ENCODE measurements at regions not wholly inside any gene's neighbourhood (a gene's known extent, or its start where the extent isn't known, plus 50 kb on each side); places are given as distances from the start of the nearest gene placed in this dataset.

- CTCF ChIA-PET: no interaction called here
- no peaks in the 10 kb centered on the region for H3K27me3 Mint-ChIP-seq
- DNase-seq: no peak
- no peaks in the 10 kb centered on the region for H3K4me1 Mint-ChIP-seq
- H3K27ac Mint-ChIP-seq: no peak overlapping the region
- H3K4me3 Mint-ChIP-seq: no peak overlapping the region
- H3K36me3 Mint-ChIP-seq (ENCODE audit: low read depth): no peaks in the 10 kb centered on the region
- H3K9me3 Mint-ChIP-seq: no peaks in the 10 kb centered on the region
- POLR2A ChIA-PET: no interaction called here
Observed at GRCh38 chr3:94714194-94714593, 651.3 kb downstream of the NSUN3 start.

GRCh38 chr3:94716326-94717018 lies 653.6 kb downstream of the NSUN3 start:
- Mint-ChIP-seq H3K36me3 (ENCODE audit: low read depth) (no peaks in the 10 kb centered on the region), H3K4me3 (no peak overlapping the region), H3K9me3 (no peaks in the 10 kb centered on the region), H3K4me1 (no peaks in the 10 kb centered on the region), H3K27ac (no peak overlapping the region), H3K27me3 (no peaks in the 10 kb centered on the region)
- CTCF ChIA-PET: no interaction called here
- no peak for DNase-seq
- POLR2A ChIA-PET: no interaction called here

- Mint-ChIP-seq H3K9me3 (peaks cover 2% of the 10 kb centered on the region), H3K4me3 (no peak overlapping the region), H3K27me3 (no peaks in the 10 kb centered on the region), H3K4me1 (no peaks in the 10 kb centered on the region), H3K27ac (no peak overlapping the region), H3K36me3 (ENCODE audit: low read depth) (no peaks in the 10 kb centered on the region)
- ChIA-PET CTCF (no interaction called here), POLR2A (no interaction called here)
- DNase-seq: no peak
Observed at GRCh38 chr3:94734206-94734605, 671.3 kb downstream of the NSUN3 start.

GRCh38 chr3:94735354-94735753 lies 672.5 kb downstream of the NSUN3 start:
- Mint-ChIP-seq H3K4me1 (no peaks in the 10 kb centered on the region), H3K36me3 (ENCODE audit: low read depth) (no peaks in the 10 kb centered on the region), H3K27ac (no peak overlapping the region), H3K4me3 (no peak overlapping the region), H3K27me3 (no peaks in the 10 kb centered on the region), H3K9me3 (peaks cover 5% of the 10 kb centered on the region)
- CTCF ChIA-PET: no interaction called here
- DNase-seq: no peak
- POLR2A ChIA-PET: interaction anchor here (0.7 kb wide), 1 partner anchor 198 kb away, joined by 5 read pairs; no protein-coding TSS in a partner anchor

- Mint-ChIP-seq H3K4me1 (no peaks in the 10 kb centered on the region), H3K27me3 (no peaks in the 10 kb centered on the region), H3K4me3 (no peak overlapping the region), H3K9me3 (peaks cover 6% of the 10 kb centered on the region), H3K36me3 (ENCODE audit: low read depth) (no peaks in the 10 kb centered on the region), H3K27ac (no peak overlapping the region)
- CTCF ChIA-PET: interaction anchor here (1.5 kb wide), 1 partner anchor 8 kb away, joined by 3 read pairs; no protein-coding TSS in a partner anchor
- POLR2A ChIA-PET: no interaction called here
- DNase-seq: no peak
Observed at GRCh38 chr3:94737116-94737515, 674.3 kb downstream of the NSUN3 start.

GRCh38 chr3:94739420-94739819 lies 676.6 kb downstream of the NSUN3 start:
- Mint-ChIP-seq H3K36me3 (ENCODE audit: low read depth) (no peaks in the 10 kb centered on the region), H3K4me1 (no peaks in the 10 kb centered on the region), H3K9me3 (peaks cover 18% of the 10 kb centered on the region), H3K4me3 (no peak overlapping the region), H3K27me3 (no peaks in the 10 kb centered on the region), H3K27ac (no peak overlapping the region)
- CTCF ChIA-PET: no interaction called here
- DNase-seq: no peak
- POLR2A ChIA-PET: no interaction called here

- POLR2A ChIA-PET: no interaction called here
- no peaks in the 10 kb centered on the region for H3K36me3 Mint-ChIP-seq (ENCODE audit: low read depth)
Observed at GRCh38 chr3:94758751-94759150, 695.9 kb downstream of the NSUN3 start.

GRCh38 chr3:94772402-94772801 lies 709.5 kb downstream of the NSUN3 start:
- no peaks in the 10 kb centered on the region for H3K4me1 Mint-ChIP-seq
- H3K27ac Mint-ChIP-seq: no peak overlapping the region
- H3K36me3 Mint-ChIP-seq (ENCODE audit: low read depth): no peaks in the 10 kb centered on the region
- peaks cover 9% of the 10 kb centered on the region for H3K9me3 Mint-ChIP-seq
- H3K4me3 Mint-ChIP-seq: no peak overlapping the region
- POLR2A ChIA-PET: no interaction called here
- no peaks in the 10 kb centered on the region for H3K27me3 Mint-ChIP-seq
- no peak for DNase-seq
- CTCF ChIA-PET: no interaction called here

More at GRCh38 chr3:94758751-94759150, 695.9 kb downstream of the NSUN3 start:
- Mint-ChIP-seq H3K4me1 (no peaks in the 10 kb centered on the region), H3K27me3 (no peaks in the 10 kb centered on the region), H3K4me3 (no peak overlapping the region), H3K9me3 (peaks cover 6% of the 10 kb centered on the region), H3K27ac (no peak overlapping the region)
- DNase-seq: no peak
- CTCF ChIA-PET: no interaction called here

- ChIA-PET POLR2A (no interaction called here), CTCF (no interaction called here)
- Mint-ChIP-seq H3K4me3 (no peak overlapping the region), H3K4me1 (no peaks in the 10 kb centered on the region), H3K9me3 (peaks cover 6% of the 10 kb centered on the region), H3K36me3 (ENCODE audit: low read depth) (no peaks in the 10 kb centered on the region), H3K27me3 (no peaks in the 10 kb centered on the region), H3K27ac (no peak overlapping the region)
- no peak for DNase-seq
Observed at GRCh38 chr3:94775746-94776145, 712.9 kb downstream of the NSUN3 start.

GRCh38 chr3:94776401-94776915 lies 713.6 kb downstream of the NSUN3 start:
- Mint-ChIP-seq H3K9me3 (peaks cover 6% of the 10 kb centered on the region), H3K27ac (no peak overlapping the region)

GRCh38 chr3:94778289-94778688 lies 715.4 kb downstream of the NSUN3 start:
- no peaks in the 10 kb centered on the region for H3K4me1 Mint-ChIP-seq
- CTCF ChIA-PET: no interaction called here
- no peak for DNase-seq
- POLR2A ChIA-PET: no interaction called here
- H3K36me3 Mint-ChIP-seq (ENCODE audit: low read depth): no peaks in the 10 kb centered on the region
- no peak overlapping the region for H3K27ac Mint-ChIP-seq
- no peak overlapping the region for H3K4me3 Mint-ChIP-seq
- H3K27me3 Mint-ChIP-seq: no peaks in the 10 kb centered on the region
- H3K9me3 Mint-ChIP-seq: peaks cover 6% of the 10 kb centered on the region

More at GRCh38 chr3:94776401-94776915, 713.6 kb downstream of the NSUN3 start:
- ChIA-PET CTCF (no interaction called here), POLR2A (no interaction called here)
- H3K4me3 Mint-ChIP-seq: no peak overlapping the region
- no peaks in the 10 kb centered on the region for H3K27me3 Mint-ChIP-seq
- no peaks in the 10 kb centered on the region for H3K36me3 Mint-ChIP-seq (ENCODE audit: low read depth)
- no peak for DNase-seq
- H3K4me1 Mint-ChIP-seq: no peaks in the 10 kb centered on the region

GRCh38 chr3:94778814-94779494 lies 716.1 kb downstream of the NSUN3 start:
- Mint-ChIP-seq H3K27ac (no peak overlapping the region), H3K27me3 (no peaks in the 10 kb centered on the region), H3K4me3 (no peak overlapping the region), H3K9me3 (peaks cover 6% of the 10 kb centered on the region), H3K4me1 (no peaks in the 10 kb centered on the region), H3K36me3 (ENCODE audit: low read depth) (no peaks in the 10 kb centered on the region)
- no peak for DNase-seq
- ChIA-PET POLR2A (no interaction called here), CTCF (no interaction called here)

GRCh38 chr3:94779699-94780098 lies 716.8 kb downstream of the NSUN3 start:
- peaks cover 4% of the 10 kb centered on the region for H3K9me3 Mint-ChIP-seq
- no peaks in the 10 kb centered on the region for H3K27me3 Mint-ChIP-seq
- no peaks in the 10 kb centered on the region for H3K36me3 Mint-ChIP-seq (ENCODE audit: low read depth)
- CTCF ChIA-PET: no interaction called here
- POLR2A ChIA-PET: no interaction called here
- no peaks in the 10 kb centered on the region for H3K4me1 Mint-ChIP-seq
- no peak overlapping the region for H3K27ac Mint-ChIP-seq
- no peak overlapping the region for H3K4me3 Mint-ChIP-seq
- DNase-seq: no peak

- CTCF ChIA-PET: no interaction called here
- H3K36me3 Mint-ChIP-seq (ENCODE audit: low read depth): no peaks in the 10 kb centered on the region
Observed at GRCh38 chr3:94784274-94784673, 721.4 kb downstream of the NSUN3 start.

More at GRCh38 chr3:94784274-94784673, 721.4 kb downstream of the NSUN3 start:
- Mint-ChIP-seq H3K4me3 (no peak overlapping the region), H3K27ac (no peak overlapping the region), H3K4me1 (no peaks in the 10 kb centered on the region), H3K9me3 (no peaks in the 10 kb centered on the region), H3K27me3 (no peaks in the 10 kb centered on the region)
- POLR2A ChIA-PET: no interaction called here
- DNase-seq: no peak

All from activated CD4-positive, alpha-beta T cell treated with anti-CD3 and anti-CD28 coated beads, Interleukin-2, amount 10 ng/mL, durations not matched to agents 7 days and 5 days (primary cell).